ENCODE measurements at regions not wholly inside any gene's neighbourhood (a gene's known extent, or its start where the extent isn't known, plus 50 kb on each side); places are given as distances from the start of the nearest gene placed in this dataset.
"Not testable (repeated sequence)": the region's sequence is repeated elsewhere in the genome, so short reads cannot be mapped to it uniquely, and the experiment has no call there.

DNA sequence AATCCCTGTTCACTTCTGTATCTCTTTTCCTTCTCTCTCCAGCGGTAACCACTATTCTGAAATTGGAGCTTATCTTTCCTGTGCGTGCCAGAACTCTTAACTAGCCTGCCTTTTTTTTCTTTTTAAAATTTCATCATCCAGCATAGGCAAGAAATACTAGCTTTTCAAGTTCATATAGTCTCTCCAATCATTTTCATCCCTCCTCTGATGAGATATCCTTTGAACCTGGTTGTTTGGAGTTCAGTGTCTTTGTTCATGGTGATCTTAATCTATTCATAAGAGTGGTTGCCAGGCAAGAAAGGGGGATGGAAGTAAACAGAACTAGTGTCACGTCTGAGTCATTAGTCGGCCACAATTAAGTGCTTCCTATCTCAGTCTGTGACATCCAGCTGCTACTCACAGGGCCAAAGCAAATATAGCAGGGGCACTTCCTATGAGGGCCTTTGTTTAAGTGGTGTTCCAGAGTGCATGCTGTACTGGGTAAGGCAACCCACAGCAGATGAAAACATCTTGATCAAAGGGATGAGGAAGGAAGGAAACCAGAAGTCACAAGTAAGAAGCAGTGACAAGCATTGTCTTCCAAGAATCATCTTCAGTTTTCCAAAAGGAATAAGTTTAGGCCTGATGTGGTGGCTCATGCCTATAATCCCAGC is 56.4 kb upstream of the XIAP start:
- H3K27me3 ChIP-seq (replicated peaks; ENCODE audit: insufficient read depth) = no peaks in the 10 kb centered on the region
- intact Hi-C loops (cut with DNase I) = no loop called here
- DNase-seq (ENCODE audit: low spot score) = peak; percentile 43
- 11% methylated on average over 4 of the region's 4 CpGs for WGBS
- H3K4me3 ChIP-seq = no peak overlapping the region
- no peaks in the 10 kb centered on the region for H3K36me3 ChIP-seq
- no peak overlapping the region for H3K27ac ChIP-seq
- H3K4me1 ChIP-seq (replicated peaks) = no peaks in the 10 kb centered on the region
- no peaks in the 10 kb centered on the region for H3K9me3 ChIP-seq
- TF ChIP-seq POLR2A (IDR thresholded peaks at IDR 0.05) = no peak
- peak; percentile 57 for TF ChIP-seq POLR2AphosphoS5 (IDR thresholded peaks at IDR 0.05)
- TF ChIP-seq CTCF (IDR thresholded peaks at IDR 0.05) = no peak

DNA sequence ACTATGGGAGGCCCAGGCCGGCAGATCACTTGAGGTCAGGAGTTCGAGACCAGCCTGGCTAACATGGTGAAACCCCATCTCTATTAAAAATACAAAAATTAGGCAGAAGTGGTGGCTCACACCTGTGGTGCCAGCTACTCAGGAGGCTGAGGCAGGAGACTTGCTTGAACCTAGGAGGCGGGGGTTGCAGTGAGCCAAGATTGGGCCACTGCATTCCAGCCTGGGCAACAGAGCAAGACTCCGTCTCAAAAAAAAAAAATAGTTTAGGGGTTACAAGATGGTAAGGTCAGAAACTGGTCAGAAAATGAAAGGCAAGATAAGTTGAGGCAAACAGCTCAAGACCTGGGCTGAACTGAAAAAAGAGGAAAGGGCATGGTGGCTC is 55.9 kb upstream of the XIAP start:
- H3K36me3 ChIP-seq; H3K27me3 ChIP-seq (replicated peaks; ENCODE audit: insufficient read depth); H3K4me3 ChIP-seq; DNase-seq (ENCODE audit: low spot score); H3K27ac ChIP-seq; intact Hi-C loops (cut with DNase I); H3K9me3 ChIP-seq; H3K4me1 ChIP-seq (replicated peaks): not testable (repeated sequence)
- 80% methylated on average over 4 of the region's 4 CpGs for WGBS

GRCh38 chrX:123807835-123808416 is 51.9 kb upstream of the XIAP start:
- Histone ChIP-seq H3K4me3 (no peak overlapping the region), H3K36me3 (no peaks in the 10 kb centered on the region), H3K27ac (no peak overlapping the region), H3K9me3 (no peaks in the 10 kb centered on the region), H3K4me1 (replicated peaks) (no peaks in the 10 kb centered on the region), H3K27me3 (replicated peaks; ENCODE audit: insufficient read depth) (no peaks in the 10 kb centered on the region)
- DNase-seq (ENCODE audit: low spot score) = no peak
- WGBS = 30% methylated on average over 3 of the region's 3 CpGs
- intact Hi-C loops (cut with DNase I) = no loop called here
- TF ChIP-seq CTCF (IDR thresholded peaks at IDR 0.05) (no peak), POLR2AphosphoS5 (IDR thresholded peaks at IDR 0.05) (no peak), POLR2A (IDR thresholded peaks at IDR 0.05) (no peak)

- Histone ChIP-seq H3K27ac (no peak overlapping the region), H3K4me3 (no peak overlapping the region), H3K36me3 (no peaks in the 10 kb centered on the region), H3K27me3 (replicated peaks; ENCODE audit: insufficient read depth) (no peaks in the 10 kb centered on the region), H3K9me3 (no peaks in the 10 kb centered on the region), H3K4me1 (replicated peaks) (no peaks in the 10 kb centered on the region)
- WGBS = 96% methylated on average over 5 of the region's 5 CpGs
- TF ChIP-seq CTCF (IDR thresholded peaks at IDR 0.05) (no peak), POLR2A (IDR thresholded peaks at IDR 0.05) (no peak)
- DNase-seq (ENCODE audit: low spot score) = no peak
- intact Hi-C loops (cut with DNase I) = no loop called here
Measured at GRCh38 chrX:123809854-123810375, 49.9 kb upstream of the XIAP start.
